B cell (primary cell): ENCODE measurements at regions not wholly inside any gene's neighbourhood (a gene's known extent, or its start where the extent isn't known, plus 50 kb on each side); places are given as distances from the start of the nearest gene placed in this dataset.

ENCODE experiments used
- CTCF ChIP-seq: fragments of 200-600 bp; IDR thresholded peaks from one replicate; pipeline ENCODE4 v1.8.0; 2022; ENCODE audit warnings: antibody characterized with exemption, mild to moderate bottlenecking
- EZH2 ChIP-seq: IDR thresholded peaks from 2 replicates; pipeline ENCODE4 v1.6.1; 2012; ENCODE audit warnings: borderline replicate concordance, low read depth, mild to moderate bottlenecking, moderate library complexity, low read length; ENCODE audit not compliant: insufficient read depth, poor library complexity, severe bottlenecking

GRCh38 chr7:42854571-42855118 is 57.2 kb downstream of the C7orf25 start:
- TF ChIP-seq CTCF: no peak
- no peak for TF ChIP-seq EZH2
